ENCODE measurements at regions not wholly inside any gene's neighbourhood (a gene's known extent, or its start where the extent isn't known, plus 50 kb on each side); places are given as distances from the start of the nearest gene placed in this dataset.

DNA sequence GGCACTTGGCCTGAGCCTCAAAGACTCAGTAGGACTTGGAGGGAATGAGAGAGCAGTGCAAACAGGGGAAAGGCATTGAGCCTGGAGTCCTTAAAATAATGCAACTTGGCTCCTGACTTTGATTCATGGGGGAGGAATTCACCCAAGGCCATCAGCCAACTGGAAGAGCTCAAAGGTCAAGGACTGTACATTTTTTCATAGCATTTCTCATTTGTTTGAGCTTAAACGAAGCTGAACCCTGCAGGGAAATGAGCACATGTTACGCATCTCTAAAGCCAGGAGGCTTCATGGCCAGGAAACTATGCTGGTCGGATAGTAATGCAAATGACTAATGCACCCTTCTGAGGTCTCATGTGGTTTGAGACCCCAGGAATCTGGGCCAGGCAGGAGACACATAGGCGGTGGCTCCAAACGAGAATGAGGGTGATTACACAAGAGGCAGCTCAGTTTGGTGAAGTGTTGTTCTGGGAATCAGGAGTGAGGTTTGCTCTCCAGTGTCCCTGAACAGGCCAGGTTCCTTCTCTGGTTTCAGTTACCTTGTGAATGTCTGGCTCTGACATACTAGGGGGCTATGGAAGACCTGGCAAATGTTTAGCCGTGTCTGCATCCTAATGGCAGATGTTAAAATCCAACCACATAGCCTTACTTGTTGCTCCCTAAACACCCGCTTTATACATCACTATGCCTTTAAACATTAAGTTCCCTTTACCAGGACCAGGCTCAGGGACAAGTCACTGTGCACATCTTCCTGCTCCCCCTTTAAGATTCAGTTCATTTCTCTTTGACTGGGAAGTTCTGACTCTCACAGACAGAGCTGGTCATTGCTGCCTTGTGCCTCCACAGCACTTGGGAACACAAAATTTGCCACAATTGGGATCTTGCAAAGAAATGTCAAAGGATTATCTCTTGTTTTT lies 503.9 kb upstream of the USP24 start:
- Histone ChIP-seq H3K9me3 (ENCODE audit: insufficient read depth in 2 of 2, low read depth in 1 of 2, low read length in 1 of 2) (no peaks in the 10 kb centered on the region), H2BK20ac (ENCODE audit: low read length) (0 out of 2 replicates have a peak overlapping the region, but pooled peaks have one; percentile 34), H2BK5ac (ENCODE audit: low read depth, low read length) (peak overlapping the region; percentile 14; the same call in 1 of the 2 replicates), H2AK5ac (ENCODE audit: low read depth, low read length) (no peak overlapping the region), H3K79me2 (ENCODE audit: control insufficient read depth in 1 of 2, insufficient read depth in 2 of 2, low read length in 2 of 2) (no peaks in the 10 kb centered on the region), H3K56ac (replicated peaks; ENCODE audit: insufficient read length, low read depth, low read length) (no peak overlapping the region), H3K79me1 (ENCODE audit: low read depth, low read length) (no peaks in the 10 kb centered on the region), H3K4me2 (ENCODE audit: insufficient read depth in 1 of 2, low read depth in 2 of 2, low read length in 2 of 2) (no peak overlapping the region; a peak in 1 of 4 replicates), H2BK12ac (ENCODE audit: low read depth, low read length) (peak overlapping the region; percentile 32; the same call in 1 of the 2 replicates), H3K23me2 (ENCODE audit: low read depth, low read length) (no peaks in the 10 kb centered on the region), H3K27ac (ENCODE audit: low read depth, low read length) (no peak overlapping the region), H4K8ac (ENCODE audit: extremely low read depth, insufficient read depth, low read length) (no peak overlapping the region), H2BK120ac (replicated peaks; ENCODE audit: low read depth, low read length) (no peak overlapping the region), H3K14ac (ENCODE audit: insufficient read length) (no peak overlapping the region), H3K18ac (ENCODE audit: extremely low read depth, low read length) (peak overlapping the region; percentile 14; the same call in 1 of the 2 replicates), H4K20me1 (replicated peaks in 1 of 2; ENCODE audit: control insufficient read depth in 1 of 2, insufficient read depth in 2 of 2, low read length in 2 of 2) (no peaks in the 10 kb centered on the region), H4K5ac (ENCODE audit: insufficient read length, low read depth, low read length) (no peak overlapping the region), H3K4ac (replicated peaks; ENCODE audit: insufficient read length, low read depth, low read length) (no peak overlapping the region), H2AFZ (ENCODE audit: low read length) (no peak overlapping the region), H3K23ac (ENCODE audit: insufficient read length) (no peak overlapping the region), H2BK15ac (ENCODE audit: low read length) (no peak overlapping the region), H4K91ac (replicated peaks; ENCODE audit: insufficient read length, low read length) (no peak overlapping the region), H3K27me3 (replicated peaks in 1 of 4; ENCODE audit: control insufficient read depth in 3 of 4, extremely low read depth in 1 of 4, insufficient read depth in 3 of 4, low read length in 3 of 4) (no peaks in the 10 kb centered on the region), H3K9ac (replicated peaks in 1 of 4; ENCODE audit: extremely low read depth in 1 of 4, low read depth in 3 of 4, low read length in 3 of 4) (no peak overlapping the region), H3K4me3 (ENCODE audit: extremely low read depth in 1 of 4, insufficient read depth in 2 of 4, low read depth in 3 of 4, low read length in 4 of 4) (no peak overlapping the region), H3K36me3 (ENCODE audit: control insufficient read depth in 2 of 4, insufficient read depth in 4 of 4, low read length in 3 of 4) (0 out of 8 replicates have a peak, but pooled peaks cover 0 to 2% (median 0%) of the 10 kb centered on the region in 4 experiments), H3K4me1 (replicated peaks in 1 of 4; ENCODE audit: control insufficient read depth in 3 of 4, insufficient read depth in 4 of 4, low read length in 3 of 4) (peaks cover 0 to 16% (median 13%) of the 10 kb centered on the region in 4 experiments; a peak in 4 of 7 replicates)
- DNase-seq (ENCODE audit: low read depth in 1 of 2, low spot score in 2 of 2) (peak in 1 of 2 experiments; percentile 50), FAIRE-seq (peak; percentile 32)
- CTCF ChIA-PET (ENCODE audit: partially characterized antibody) = interaction anchor here (0.6 to 1.4 kb wide), 2 partner anchors 17 to 240 kb away, joined by 3 read pairs; no protein-coding TSS in a partner anchor
- TF ChIP-seq, protein P1, sequence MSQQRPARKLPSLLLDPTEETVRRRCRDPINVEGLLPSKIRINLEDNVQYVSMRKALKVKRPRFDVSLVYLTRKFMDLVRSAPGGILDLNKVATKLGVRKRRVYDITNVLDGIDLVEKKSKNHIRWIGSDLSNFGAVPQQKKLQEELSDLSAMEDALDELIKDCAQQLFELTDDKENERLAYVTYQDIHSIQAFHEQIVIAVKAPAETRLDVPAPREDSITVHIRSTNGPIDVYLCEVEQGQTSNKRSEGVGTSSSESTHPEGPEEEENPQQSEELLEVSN (IDR thresholded peaks at IDR 0.05) = peak; percentile 86
- no peak for TF ChIP-seq EP300 (IDR thresholded peaks at IDR 0.05; ENCODE audit: borderline replicate concordance in 1 of 2, low read depth in 2 of 2, low read length in 2 of 2)
- peak; percentile 64 for TF ChIP-seq CEBPB (IDR thresholded peaks at IDR 0.05; ENCODE audit: low read depth, low read length)
- TF ChIP-seq, protein P2, sequence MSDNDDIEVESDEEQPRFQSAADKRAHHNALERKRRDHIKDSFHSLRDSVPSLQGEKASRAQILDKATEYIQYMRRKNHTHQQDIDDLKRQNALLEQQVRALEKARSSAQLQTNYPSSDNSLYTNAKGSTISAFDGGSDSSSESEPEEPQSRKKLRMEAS (IDR thresholded peaks at IDR 0.05) = peak; percentile 77
- POLR2A ChIA-PET (ENCODE audit: partially characterized antibody) = no interaction called here
- WGBS, 2 experiments (ENCODE audit: extremely low coverage in 1 of 2, insufficient coverage in 1 of 2, insufficient read length in 1 of 2, insufficient replicate concordance in 2 of 2, low coverage in 1 of 2, low lambda C conversion rate in 2 of 2, missing lambda C conversion rate in 1 of 2) = 62% methylated on average over 7 of the region's 7 CpGs; no CpG with 5 or more reads in 1 of the 2 experiments
